Cardiac muscle cell (in vitro differentiated cells and primary cell): ENCODE measurements at regions not wholly inside any gene's neighbourhood (a gene's known extent, or its start where the extent isn't known, plus 50 kb on each side); places are given as distances from the start of the nearest gene placed in this dataset.
"Not testable (repeated sequence)": the region's sequence is repeated elsewhere in the genome, so short reads cannot be mapped to it uniquely, and the experiment has no call there.

ENCODE experiments used
- DNase-seq, 2 donors: peaks; one replicate each; pipeline versions ENCODE4 v3.0.0 to v3.0.0-alpha.2; 2010 to 2017; ENCODE audit warnings: low read depth in 1 of 2, low spot score in 1 of 2
- H3K27ac ChIP-seq: fragments of 200-600 bp; sonication (generic); 2 replicates; pipeline ENCODE4 v1.5.1; 2016
- H3K27me3 ChIP-seq: fragments of 200-600 bp; sonication (generic); 2 replicates; pipeline ENCODE4 v1.6.0; 2016; ENCODE audit warnings: control low read depth
- H3K36me3 ChIP-seq: fragments of 200-600 bp; sonication (generic); 2 replicates; pipeline ENCODE4 v1.5.1; 2016; ENCODE audit warnings: control low read depth
- H3K4me1 ChIP-seq: fragments of 200-600 bp; sonication (generic); 2 replicates; pipeline ENCODE4 v1.8.1; 2017; ENCODE audit warnings: low read depth, mild to moderate bottlenecking, mixed run types
- H3K4me3 ChIP-seq: fragments of 200-600 bp; sonication (generic); 2 replicates; pipeline ENCODE4 v1.5.1; 2016; ENCODE audit warnings: mild to moderate bottlenecking
- H3K9me3 ChIP-seq: fragments of 200-600 bp; sonication (generic); 2 replicates; pipeline ENCODE4 v1.5.1; 2017; ENCODE audit warnings: low read depth, mild to moderate bottlenecking, control low read depth
- CTCF ChIP-seq: IDR thresholded peaks from 2 replicates; pipeline ENCODE4 v1.5.1; 2012; ENCODE audit warnings: low read depth, mild to moderate bottlenecking, low read length

- no peak for DNase-seq
- H3K27me3 ChIP-seq: no peaks in the 10 kb centered on the region
- no peak overlapping the region for H3K4me3 ChIP-seq
- no peak for TF ChIP-seq CTCF
- H3K9me3 ChIP-seq: no peaks in the 10 kb centered on the region
- no peak overlapping the region for H3K27ac ChIP-seq
- H3K36me3 ChIP-seq: no peaks in the 10 kb centered on the region
- no peaks in the 10 kb centered on the region for H3K4me1 ChIP-seq
These were observed 250.8 kb downstream of the FAM72C start for GRCh38 chr1:143721024-143721373.

GRCh38 chr1:143720087-143721023, 251.4 kb downstream of the FAM72C start:
- TF ChIP-seq CTCF: no peak
- H3K36me3 ChIP-seq: no peaks in the 10 kb centered on the region
- no peaks in the 10 kb centered on the region for H3K4me1 ChIP-seq
- no peak overlapping the region for H3K27ac ChIP-seq
- no peak overlapping the region for H3K4me3 ChIP-seq
- H3K27me3 ChIP-seq: no peaks in the 10 kb centered on the region
- DNase-seq: peak in 1 of 2 donors; percentile 61
- no peaks in the 10 kb centered on the region for H3K9me3 ChIP-seq

- Histone ChIP-seq H3K4me3 (no peak overlapping the region), H3K27ac (no peak overlapping the region), H3K27me3 (no peaks in the 10 kb centered on the region), H3K36me3 (no peaks in the 10 kb centered on the region), H3K4me1 (no peaks in the 10 kb centered on the region), H3K9me3 (no peaks in the 10 kb centered on the region)
- no peak for TF ChIP-seq CTCF
- no peak for DNase-seq
These were observed 253.3 kb downstream of the FAM72C start for GRCh38 chr1:143718524-143718923.

GRCh38 chr1:143718021-143718420, 253.8 kb downstream of the FAM72C start:
- H3K9me3 ChIP-seq: no peaks in the 10 kb centered on the region
- H3K27me3 ChIP-seq: no peaks in the 10 kb centered on the region
- H3K27ac ChIP-seq: no peak overlapping the region
- no peaks in the 10 kb centered on the region for H3K4me1 ChIP-seq
- H3K36me3 ChIP-seq: no peaks in the 10 kb centered on the region
- no peak for TF ChIP-seq CTCF
- no peak overlapping the region for H3K4me3 ChIP-seq
- DNase-seq: no peak

GRCh38 chr1:143717434-143717833, 254.4 kb downstream of the FAM72C start:
- Histone ChIP-seq H3K9me3 (no peaks in the 10 kb centered on the region), H3K36me3 (no peaks in the 10 kb centered on the region), H3K27ac (no peak overlapping the region), H3K4me1 (no peaks in the 10 kb centered on the region), H3K4me3 (no peak overlapping the region), H3K27me3 (no peaks in the 10 kb centered on the region)
- TF ChIP-seq CTCF: no peak
- no peak for DNase-seq

- H3K4me3 ChIP-seq, H3K4me1 ChIP-seq, DNase-seq, H3K27me3 ChIP-seq, H3K36me3 ChIP-seq, H3K27ac ChIP-seq, H3K9me3 ChIP-seq: not testable (repeated sequence)
These were observed 256.9 kb downstream of the FAM72C start for GRCh38 chr1:143714913-143715312.
